Body of pancreas (tissue), 4 donors: ENCODE measurements at regions not wholly inside any gene's neighbourhood (a gene's known extent, or its start where the extent isn't known, plus 50 kb on each side); places are given as distances from the start of the nearest gene placed in this dataset.

Experiments used
- CTCF ChIP-seq, 7 experiments: fragments of 450-650 bp in 4 of 7; fragments of 200-600 bp in 3 of 7; sonication (generic) in 3 of 7; IDR thresholded peaks; one replicate each; pipeline ENCODE4 v1.5.1; 2016 to 2019; ENCODE audit warnings: antibody characterized with exemption in 7 of 7
- POLR2A ChIP-seq, 3 donors: fragments of 450-650 bp; IDR thresholded peaks; one replicate each; pipeline ENCODE4 v1.6.1; 2016; ENCODE audit warnings: antibody characterized with exemption in 3 of 3, mild to moderate bottlenecking in 2 of 3

DNA sequence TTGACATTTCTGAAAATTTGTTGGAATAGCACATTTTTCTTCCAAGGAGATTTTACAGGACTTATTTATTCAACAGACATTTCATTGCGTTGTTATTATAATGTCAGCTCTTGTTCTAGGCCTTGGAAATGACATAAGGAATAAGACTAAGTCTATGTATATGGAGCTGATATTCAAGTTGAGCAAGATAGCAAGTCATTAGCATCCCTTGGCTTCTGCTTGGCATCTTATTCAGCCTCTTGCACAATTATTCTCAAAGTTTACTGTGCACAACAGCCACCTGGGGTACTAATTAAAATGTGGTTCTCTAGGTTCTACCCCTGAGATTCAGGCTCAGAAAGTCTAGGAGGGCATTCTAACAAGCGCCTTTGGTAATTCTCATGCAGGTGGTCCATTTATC is 304.8 kb upstream of the DDI1 start:
- TF ChIP-seq CTCF (IDR thresholded peaks at IDR 0.05) (no peak), POLR2A (IDR thresholded peaks at IDR 0.05) (no peak)
